Heart left ventricle (tissue), 16 donors: ENCODE measurements at regions not wholly inside any gene's neighbourhood (a gene's known extent, or its start where the extent isn't known, plus 50 kb on each side); places are given as distances from the start of the nearest gene placed in this dataset.

Source experiments
- ATAC-seq, 4 donors: fragments of 200-7000 bp; cut with Tn5 transposase; one replicate each; pipeline ENCODE4 v1.9.1; 2020 to 2022; ENCODE audit warnings: moderate library complexity in 4 of 4, mild to moderate bottlenecking in 3 of 4, moderate number of reproducible peaks in 1 of 4
- DNase-seq, 5 donors: peaks; one replicate each; pipeline ENCODE4 v3.0.0-alpha.2; 2020
- H3K27ac ChIP-seq, 12 donors: fragments of 200-600 bp; sonication (generic) in 4 of 12; one replicate each; pipeline versions ENCODE4 v1.5.0 to v1.8.0; 2016 to 2022; ENCODE audit warnings: mild to moderate bottlenecking in 2 of 12
- H3K27me3 ChIP-seq, 9 donors: fragments of 200-600 bp; sonication (generic) in 2 of 9; one replicate each; pipeline versions ENCODE4 v1.5.1 to v1.8.0; 2016 to 2022; ENCODE audit warnings: mild to moderate bottlenecking in 3 of 9
- H3K36me3 ChIP-seq, 9 donors: fragments of 200-600 bp; sonication (generic) in 2 of 9; one replicate each; pipeline versions ENCODE4 v1.5.0 to v1.8.0; 2018 to 2022; ENCODE audit warnings: mild to moderate bottlenecking in 2 of 9
- H3K4me1 ChIP-seq, 12 donors: fragments of 200-600 bp; sonication (generic) in 4 of 12; one replicate each; pipeline versions ENCODE4 v1.5.0 to v1.8.0; 2016 to 2022; ENCODE audit warnings: mild to moderate bottlenecking in 3 of 12
- H3K4me3 ChIP-seq, 12 donors: fragments of 200-600 bp; sonication (generic) in 4 of 12; one replicate each; pipeline versions ENCODE4 v1.5.0 to v1.8.0; 2017 to 2022; ENCODE audit warnings: mild to moderate bottlenecking in 9 of 12, moderate library complexity in 4 of 12
- H3K9me3 ChIP-seq, 12 donors: fragments of 200-600 bp; sonication (generic) in 4 of 12; one replicate each; pipeline versions ENCODE4 v1.5.0 to v1.8.0; 2016 to 2022; ENCODE audit warnings: mild to moderate bottlenecking in 1 of 12
- POLR2A ChIP-seq, 2 donors: fragments of 450-650 bp; IDR thresholded peaks; one replicate each; pipeline ENCODE4 v1.6.1; 2017; ENCODE audit warnings: antibody characterized with exemption in 2 of 2, mild to moderate bottlenecking in 2 of 2, moderate library complexity in 2 of 2
- WGBS, 4 donors: extraction: QIAGEN DNeasy Blood & Tissue Kit in 2 of 4; methylation state at CpG; one replicate each; pipeline versions ENCODE4 v1.1.5 to v1.1.7; 2013 to 2018; 5-methylcytosine and 5-hydroxymethylcytosine counted together
- intact Hi-C, 10 donors: fragments of 100-400 bp; cut with DNase I; formaldehyde crosslinking; loops; one replicate each; pipeline versions ENCODE4 v1.11.1 to v1.14.2; 2022
- TF ChIP-seq, protein P1 (sequence below), 12 donors: fragments of 200-600 bp; sonication (generic) in 4 of 12; IDR thresholded peaks; one replicate each; pipeline versions ENCODE4 v1.5.0 to v1.8.0; 2018 to 2022; ENCODE audit warnings: antibody characterized with exemption in 12 of 12, mild to moderate bottlenecking in 5 of 12
- donor health status: ischemic (EF 13 %, LVEDD 7.1; RV severe dilation, severe dysfunction).
- donor health status: healthy with polysubstance abuse.
- donor health status: DM: no; HTN: yes; CAD: no.
- donor health status: DM: no; HTN: no; CAD: no.
- donor health status: ischemic (EF 25% LVEDD 6.9; RV normal size, moderate dysfunction).
- donor health status: ischemic (EF 25% LVEDD 5.7; RV mildly dilated, moderate dysfunction).
- donor health status: healthy.
- donor health status: DM: yes; HTN: yes; CAD: no.
- donor health status: ischemic (EF 35%, LVEDD 5.7; RV mildly dilated, moderate dysfunction).
- donor health status: nonischemic (EF 11% LVEDD 7.7; RV severe dilation, severe dysfunction).
- donor health status: DM: yes; HTN: yes; CAD: no.
- donor health status: PGD.
- donor health status: ischemic (EF 29% LVEDD 5.4; RV normal size, mild dysfunction).
- donor health status: nonischemic (EF 23%, LVEDD 6.1; RV moderate dilation, normal function).

DNA sequence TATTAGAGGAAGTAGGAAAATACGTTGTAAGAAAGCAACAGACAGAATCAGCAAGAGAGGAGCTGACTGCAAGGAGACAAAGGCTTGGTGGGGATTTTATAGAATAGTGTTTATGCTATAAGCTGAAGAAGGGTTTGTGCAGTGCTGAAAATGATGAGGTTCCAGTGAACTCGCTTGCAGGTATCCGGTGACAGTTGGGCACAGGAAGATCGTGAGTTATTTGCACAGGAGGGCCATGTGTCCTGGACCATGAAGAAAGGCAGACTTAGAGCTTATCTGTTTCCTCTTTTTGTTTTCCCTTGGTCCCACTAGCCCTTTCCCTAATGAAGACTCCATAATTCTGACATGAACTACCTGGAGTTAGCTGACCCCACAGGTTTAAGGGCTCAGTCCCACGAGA lies 61.4 kb downstream of the NXNL2 start:
- Histone ChIP-seq H3K36me3 (no peaks in the 10 kb centered on the region), H3K27me3 (no peaks in the 10 kb centered on the region), H3K27ac (no peak overlapping the region), H3K4me1 (peaks cover 0 to 4% (median 0%) of the 10 kb centered on the region in 12 donors), H3K4me3 (no peak overlapping the region), H3K9me3 (peaks cover 0 to 2% (median 0%) of the 10 kb centered on the region in 12 donors)
- no peak for DNase-seq
- no peak for ATAC-seq
- 62 to 79% (median 73%) methylated on average over 5 of the region's 5 CpGs for WGBS, 4 donors
- intact Hi-C loops = loop anchor here in 6 of 10 donors (5.0 to 10.0 kb wide), 5 partner anchors 148 to 688 kb away; no protein-coding TSS in a partner anchor
- TF ChIP-seq, protein P1, sequence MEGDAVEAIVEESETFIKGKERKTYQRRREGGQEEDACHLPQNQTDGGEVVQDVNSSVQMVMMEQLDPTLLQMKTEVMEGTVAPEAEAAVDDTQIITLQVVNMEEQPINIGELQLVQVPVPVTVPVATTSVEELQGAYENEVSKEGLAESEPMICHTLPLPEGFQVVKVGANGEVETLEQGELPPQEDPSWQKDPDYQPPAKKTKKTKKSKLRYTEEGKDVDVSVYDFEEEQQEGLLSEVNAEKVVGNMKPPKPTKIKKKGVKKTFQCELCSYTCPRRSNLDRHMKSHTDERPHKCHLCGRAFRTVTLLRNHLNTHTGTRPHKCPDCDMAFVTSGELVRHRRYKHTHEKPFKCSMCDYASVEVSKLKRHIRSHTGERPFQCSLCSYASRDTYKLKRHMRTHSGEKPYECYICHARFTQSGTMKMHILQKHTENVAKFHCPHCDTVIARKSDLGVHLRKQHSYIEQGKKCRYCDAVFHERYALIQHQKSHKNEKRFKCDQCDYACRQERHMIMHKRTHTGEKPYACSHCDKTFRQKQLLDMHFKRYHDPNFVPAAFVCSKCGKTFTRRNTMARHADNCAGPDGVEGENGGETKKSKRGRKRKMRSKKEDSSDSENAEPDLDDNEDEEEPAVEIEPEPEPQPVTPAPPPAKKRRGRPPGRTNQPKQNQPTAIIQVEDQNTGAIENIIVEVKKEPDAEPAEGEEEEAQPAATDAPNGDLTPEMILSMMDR (IDR thresholded peaks at IDR 0.05) = no peak
- TF ChIP-seq POLR2A (IDR thresholded peaks at IDR 0.05) = no peak

DNA sequence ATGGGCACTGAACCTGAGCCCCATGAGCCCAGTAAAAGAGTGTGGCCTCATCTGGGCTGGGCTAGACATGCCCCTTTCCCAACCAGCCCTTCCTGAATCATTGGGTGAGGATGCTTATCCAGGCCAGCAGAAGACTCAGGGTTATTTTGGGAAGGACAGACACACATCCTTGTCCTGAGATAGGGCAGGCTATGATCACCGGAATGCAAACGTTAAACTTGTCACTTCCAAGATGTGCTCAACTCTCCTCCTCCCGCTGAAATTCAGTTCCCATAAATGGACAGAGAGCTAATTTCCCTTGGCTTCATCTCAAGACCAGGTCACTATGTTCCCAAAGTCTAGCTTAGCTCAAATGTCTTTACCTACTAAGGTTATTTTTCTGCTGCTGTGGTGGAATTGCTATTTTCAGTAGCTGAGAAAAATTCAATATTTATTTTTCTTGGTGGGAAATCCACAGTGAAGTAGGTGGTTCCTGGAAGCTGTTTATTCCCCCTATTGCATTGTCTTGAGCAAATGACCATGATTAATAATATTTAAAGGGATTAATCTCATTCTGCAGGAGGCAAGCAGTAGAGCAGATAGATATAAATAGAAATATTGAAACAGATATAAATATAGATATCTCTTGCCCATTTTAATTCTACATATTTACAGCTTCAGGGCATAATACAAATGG lies 70.0 kb downstream of the NXNL2 start:
- intact Hi-C loops = loop anchor here in 3 of 10 donors (5.0 to 10.0 kb wide), 3 partner anchors 47 to 130 kb away; no protein-coding TSS in a partner anchor
- DNase-seq (no peak), ATAC-seq (peak in 3 of 4 donors; percentile 26 to 55 (median 44))
- Histone ChIP-seq H3K27me3 (no peaks in the 10 kb centered on the region), H3K36me3 (no peaks in the 10 kb centered on the region), H3K9me3 (peaks cover 0 to 7% (median 0%) of the 10 kb centered on the region in 12 donors), H3K27ac (peak overlapping the region in 10 of 12 donors; percentile 0 to 71 (median 40)), H3K4me3 (no peak overlapping the region), H3K4me1 (peaks cover 0 to 20% (median 5%) of the 10 kb centered on the region in 12 donors)
- 23 to 51% (median 41%) methylated on average over 3 of the region's 3 CpGs for WGBS, 4 donors
- TF ChIP-seq, protein P1 (IDR thresholded peaks at IDR 0.05) = no peak
- no peak for TF ChIP-seq POLR2A (IDR thresholded peaks at IDR 0.05)

DNA sequence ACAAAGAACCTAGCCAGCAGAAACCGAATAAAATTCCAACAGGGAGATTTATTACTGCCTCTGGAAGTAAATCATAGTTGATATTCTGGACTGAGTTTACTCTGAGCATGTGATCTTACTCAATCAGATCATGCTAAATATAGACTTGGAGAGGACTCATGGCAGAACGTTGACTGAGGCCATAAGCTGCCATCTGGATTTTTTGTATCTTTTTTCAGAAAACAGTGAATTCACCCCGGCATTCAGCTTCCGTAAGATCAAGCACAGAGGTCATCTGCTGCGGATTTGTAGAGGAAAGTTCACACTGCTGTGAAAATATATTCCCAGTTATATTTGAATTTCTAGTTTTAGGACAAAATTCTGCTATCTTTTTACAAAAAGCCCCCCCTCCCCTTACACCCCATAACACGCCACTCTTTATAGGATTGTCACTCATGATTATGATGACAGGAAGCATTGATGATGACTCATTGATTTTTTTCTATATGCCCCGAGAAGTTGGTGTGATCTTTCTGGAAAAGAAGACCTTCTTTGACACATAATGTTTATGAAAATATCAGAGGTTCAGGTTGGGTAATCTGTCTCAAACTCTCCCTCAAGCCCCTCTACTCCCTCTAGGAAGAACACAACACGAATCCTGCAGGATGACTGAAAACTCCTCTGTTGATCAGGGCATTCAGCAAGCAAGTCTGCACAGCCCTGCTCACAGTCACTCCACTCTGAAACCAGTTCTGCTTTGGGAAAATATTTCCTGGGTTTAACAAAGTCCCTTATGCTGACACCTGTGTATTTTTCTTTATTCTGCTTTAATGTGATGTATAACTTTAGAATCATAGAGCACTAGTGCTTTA lies 70.8 kb downstream of the NXNL2 start:
- peaks cover 0 to 20% (median 5%) of the 10 kb centered on the region in 12 donors for H3K4me1 ChIP-seq
- peak overlapping the region in 8 of 12 donors; percentile 24 to 71 (median 40) for H3K27ac ChIP-seq
- ATAC-seq (peak in 3 of 4 donors; percentile 61 to 78 (median 78)), DNase-seq (no peak)
- H3K4me3 ChIP-seq = no peak overlapping the region
- H3K27me3 ChIP-seq = no peaks in the 10 kb centered on the region
- no peak for TF ChIP-seq POLR2A (IDR thresholded peaks at IDR 0.05)
- TF ChIP-seq, protein P1 (IDR thresholded peaks at IDR 0.05) = no peak
- peaks cover 0 to 7% (median 0%) of the 10 kb centered on the region in 12 donors for H3K9me3 ChIP-seq
- intact Hi-C loops = loop anchor here in 3 of 10 donors (5.0 to 10.0 kb wide), 3 partner anchors 47 to 129 kb away; no protein-coding TSS in a partner anchor
- 40 to 51% (median 43%) methylated on average over 8 of the region's 8 CpGs for WGBS, 4 donors
- H3K36me3 ChIP-seq = no peaks in the 10 kb centered on the region

DNA sequence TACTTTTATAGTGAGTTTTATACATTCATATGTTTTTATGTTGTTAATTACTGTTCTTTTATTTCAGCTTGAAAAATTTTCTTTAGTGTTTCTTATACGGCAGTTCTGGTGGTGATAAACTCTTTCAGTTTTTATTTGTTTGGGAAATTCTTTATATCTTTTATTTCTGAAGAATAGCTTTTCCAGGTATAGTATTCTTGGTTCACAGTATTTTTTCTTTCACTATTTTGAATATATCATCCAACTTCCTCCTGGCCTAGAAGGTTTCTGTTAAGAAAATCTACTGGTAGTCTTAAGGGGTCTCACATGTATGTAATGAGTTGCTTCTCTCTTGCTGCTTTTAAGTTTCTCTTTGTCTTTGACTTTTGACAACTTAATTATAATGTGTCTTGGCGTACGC lies 79.4 kb downstream of the NXNL2 start:
- ATAC-seq (no peak), DNase-seq (no peak)
- H3K27ac ChIP-seq = no peak overlapping the region
- H3K36me3 ChIP-seq = no peaks in the 10 kb centered on the region
- no peak overlapping the region for H3K4me3 ChIP-seq
- peaks cover 0 to 4% (median 0%) of the 10 kb centered on the region in 9 donors for H3K27me3 ChIP-seq
- peaks cover 0 to 56% (median 25%) of the 10 kb centered on the region in 12 donors for H3K9me3 ChIP-seq
- no peak for TF ChIP-seq POLR2A (IDR thresholded peaks at IDR 0.05)
- TF ChIP-seq, protein P1 (IDR thresholded peaks at IDR 0.05) = no peak
- intact Hi-C loops = no loop called here
- H3K4me1 ChIP-seq = no peaks in the 10 kb centered on the region
- WGBS, 4 donors = 78 to 96% (median 87%) methylated on average over 3 of the region's 3 CpGs
